ENCODE measurements at regions not wholly inside any gene's neighbourhood (a gene's known extent, or its start where the extent isn't known, plus 50 kb on each side); places are given as distances from the start of the nearest gene placed in this dataset.

DNA sequence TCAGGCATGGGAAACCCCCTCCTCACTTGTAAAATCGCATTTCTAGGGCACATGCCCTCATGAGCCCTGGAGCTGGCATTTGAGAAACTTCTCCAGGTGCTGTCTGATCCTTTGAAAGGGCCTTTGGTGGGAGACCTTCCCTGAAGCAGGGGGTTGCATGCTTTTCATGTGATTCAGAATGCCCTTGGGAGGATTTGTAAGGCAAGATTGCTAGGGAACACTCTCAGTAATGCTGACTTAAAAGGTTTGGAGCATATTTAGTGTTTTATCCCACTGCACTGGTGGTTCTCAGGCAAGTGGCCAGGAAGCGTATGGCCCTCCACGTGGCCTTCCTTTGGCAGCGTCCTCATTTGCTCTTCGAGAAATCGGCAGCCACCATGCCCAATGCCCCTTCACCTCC is 164.1 kb downstream of the ARRDC4 start:
- H2AFZ ChIP-seq (ENCODE audit: low read depth, low read length, poor library complexity, severe bottlenecking): no peak overlapping the region
- no peaks in the 10 kb centered on the region for H3K79me2 ChIP-seq (ENCODE audit: insufficient read depth, low read length)
- POLR2A ChIA-PET: no interaction called here
- H3K4me2 ChIP-seq (ENCODE audit: low read length): no peak overlapping the region
- DNase-seq (ENCODE audit: low read depth, low spot score) (no peak), ATAC-seq (no peak)
- BruUV-seq (replicated peaks): no TSS peak
- no peaks in the 10 kb centered on the region for H3K9me3 ChIP-seq (ENCODE audit: control insufficient read depth in 1 of 2, insufficient read depth in 1 of 2, low read depth in 1 of 2, low read length in 2 of 2)
- H3K4me3 ChIP-seq (replicated peaks in 1 of 2; ENCODE audit: low read depth in 1 of 2, low read length in 2 of 2): no peak overlapping the region
- no peak overlapping the region for H3K9ac ChIP-seq (ENCODE audit: low read length)
- no peaks in the 10 kb centered on the region for H3K36me3 ChIP-seq (ENCODE audit: control insufficient read depth in 1 of 2, insufficient read depth in 2 of 2, low read length in 2 of 2)
- no peaks in the 10 kb centered on the region for H4K20me1 ChIP-seq (ENCODE audit: insufficient read depth)
- CTCF ChIA-PET: no interaction called here
- H3K4me1 ChIP-seq (ENCODE audit: control insufficient read depth in 1 of 2, insufficient read depth in 2 of 2, low read length in 2 of 2): no peaks in the 10 kb centered on the region
- no peak overlapping the region for H3K27ac ChIP-seq (ENCODE audit: low read depth, low read length)
- intact Hi-C loops (cut with micrococcal nuclease): no loop called here
- no peaks in the 10 kb centered on the region for H3K27me3 ChIP-seq (ENCODE audit: insufficient read depth, low read length)
- no peak for TF ChIP-seq ZNF274 (IDR thresholded peaks at IDR 0.05; ENCODE audit: low read depth, low read length)
- TF ChIP-seq SIN3A (IDR thresholded peaks at IDR 0.05; ENCODE audit: low read depth): no peak
- no peak for TF ChIP-seq SRF (IDR thresholded peaks at IDR 0.05; ENCODE audit: low read depth)
- no peak for TF ChIP-seq CBX3 (IDR thresholded peaks at IDR 0.05; ENCODE audit: low read depth)
- RAD21 ChIA-PET (ENCODE audit: low non-redundant PET in 1 of 2, low total read pairs in 2 of 2, uncharacterized antibody in 2 of 2, unreplicated experiment in 2 of 2): no interaction called here
- H3K9me2 ChIP-seq (ENCODE audit: insufficient read depth): no peaks in the 10 kb centered on the region

GRCh38 chr15:98126326-98127085 is 166.0 kb downstream of the ARRDC4 start:
- no peak overlapping the region for H3K4me3 ChIP-seq (replicated peaks in 1 of 2; ENCODE audit: low read depth in 1 of 2, low read length in 2 of 2)
- ATAC-seq (no peak), DNase-seq (ENCODE audit: low read depth, low spot score) (no peak)
- H3K9me3 ChIP-seq (ENCODE audit: control insufficient read depth in 1 of 2, insufficient read depth in 1 of 2, low read depth in 1 of 2, low read length in 2 of 2): no peaks in the 10 kb centered on the region
- TF ChIP-seq ZBTB33 (IDR thresholded peaks at IDR 0.05; ENCODE audit: extremely low read depth, insufficient replicate concordance, low read length) (no peak), CEBPB (IDR thresholded peaks at IDR 0.05; ENCODE audit: low read depth) (no peak), ZFX (IDR thresholded peaks at IDR 0.05) (no peak), CTCF (IDR thresholded peaks at IDR 0.05 in 2 of 3, conservative IDR thresholded peaks at IDR 0.05 in 1 of 3; ENCODE audit: borderline replicate concordance in 1 of 3, insufficient read depth in 1 of 3, low read depth in 2 of 3, low read length in 2 of 3) (no peak), TCF7L2 (IDR thresholded peaks at IDR 0.05; ENCODE audit: borderline replicate concordance, extremely low read depth, insufficient read depth, insufficient read length) (no peak), SP1 (IDR thresholded peaks at IDR 0.05; ENCODE audit: low read depth) (no peak), POLR2AphosphoS5 (IDR thresholded peaks at IDR 0.05; ENCODE audit: low read depth, low read length) (no peak), EGR1 (IDR thresholded peaks at IDR 0.05; ENCODE audit: low read depth) (no peak), POLR2A (IDR thresholded peaks at IDR 0.05; ENCODE audit: borderline replicate concordance, extremely low read depth, insufficient read depth, insufficient read length) (no peak)
- no peak overlapping the region for H3K4me2 ChIP-seq (ENCODE audit: low read length)
- no peaks in the 10 kb centered on the region for H3K79me2 ChIP-seq (ENCODE audit: insufficient read depth, low read length)
- no peaks in the 10 kb centered on the region for H3K9me2 ChIP-seq (ENCODE audit: insufficient read depth)
- H2AFZ ChIP-seq (ENCODE audit: low read depth, low read length, poor library complexity, severe bottlenecking): no peak overlapping the region
- intact Hi-C loops (cut with micrococcal nuclease): no loop called here
- H3K27ac ChIP-seq (ENCODE audit: low read depth, low read length): no peak overlapping the region
- no peaks in the 10 kb centered on the region for H3K4me1 ChIP-seq (ENCODE audit: control insufficient read depth in 1 of 2, insufficient read depth in 2 of 2, low read length in 2 of 2)
- no peak overlapping the region for H3K9ac ChIP-seq (ENCODE audit: low read length)
- no peaks in the 10 kb centered on the region for H3K27me3 ChIP-seq (ENCODE audit: insufficient read depth, low read length)
- CTCF ChIA-PET: no interaction called here
- no TSS peak for BruUV-seq (replicated peaks)
- H4K20me1 ChIP-seq (ENCODE audit: insufficient read depth): no peaks in the 10 kb centered on the region
- POLR2A ChIA-PET: no interaction called here
- RAD21 ChIA-PET (ENCODE audit: low non-redundant PET in 1 of 2, low total read pairs in 2 of 2, uncharacterized antibody in 2 of 2, unreplicated experiment in 2 of 2): no interaction called here
- no peaks in the 10 kb centered on the region for H3K36me3 ChIP-seq (ENCODE audit: control insufficient read depth in 1 of 2, insufficient read depth in 2 of 2, low read length in 2 of 2)
